Parathyroid adenoma (tissue), 2 donors: ENCODE measurements at regions not wholly inside any gene's neighbourhood (a gene's known extent, or its start where the extent isn't known, plus 50 kb on each side); places are given as distances from the start of the nearest gene placed in this dataset.

Source experiments
- H2AFZ ChIP-seq: fragments of 300-600 bp; sonication (generic); one replicate; pipeline ENCODE4 v1.7.0; 2017; ENCODE audit warnings: antibody characterized with exemption, mild to moderate bottlenecking
- H3K27ac ChIP-seq: fragments of 300-600 bp; sonication (generic); one replicate; pipeline ENCODE4 v1.7.0; 2017
- H3K27me3 ChIP-seq: fragments of 300-600 bp; sonication (generic); one replicate; pipeline ENCODE4 v1.7.0; 2017; ENCODE audit warnings: low read length; ENCODE audit not compliant: control insufficient read depth, insufficient read depth
- H3K36me3 ChIP-seq: fragments of 300-600 bp; sonication (generic); one replicate; pipeline ENCODE4 v1.7.0; 2017; ENCODE audit warnings: low read length; ENCODE audit not compliant: control insufficient read depth, insufficient read depth
- H3K4me1 ChIP-seq: fragments of 300-600 bp; sonication (generic); one replicate; pipeline ENCODE4 v1.7.0; 2017; ENCODE audit warnings: control low read depth
- H3K4me2 ChIP-seq: fragments of 300-600 bp; sonication (generic); one replicate; pipeline ENCODE4 v1.7.0; 2017; ENCODE audit warnings: low read length
- H3K4me3 ChIP-seq: fragments of 300-600 bp; sonication (generic); one replicate; pipeline ENCODE4 v1.7.0; 2017; ENCODE audit warnings: low read depth, low read length
- H3K79me2 ChIP-seq: fragments of 300-600 bp; sonication (generic); one replicate; pipeline ENCODE4 v1.7.0; 2017; ENCODE audit warnings: control low read depth
- H3K9ac ChIP-seq: fragments of 300-600 bp; sonication (generic); one replicate; pipeline ENCODE4 v1.7.0; 2017; ENCODE audit warnings: mild to moderate bottlenecking
- H3K9me3 ChIP-seq: fragments of 300-600 bp; sonication (generic); one replicate; pipeline ENCODE4 v1.7.0; 2017; ENCODE audit warnings: low read length; ENCODE audit not compliant: control insufficient read depth
- CTCF ChIP-seq: fragments of 300-600 bp; sonication (generic); IDR thresholded peaks from one replicate; pipeline ENCODE4 v1.7.0; 2017; ENCODE audit warnings: antibody characterized with exemption, mild to moderate bottlenecking
- donor health status: primary hyperparathyroidism.

DNA sequence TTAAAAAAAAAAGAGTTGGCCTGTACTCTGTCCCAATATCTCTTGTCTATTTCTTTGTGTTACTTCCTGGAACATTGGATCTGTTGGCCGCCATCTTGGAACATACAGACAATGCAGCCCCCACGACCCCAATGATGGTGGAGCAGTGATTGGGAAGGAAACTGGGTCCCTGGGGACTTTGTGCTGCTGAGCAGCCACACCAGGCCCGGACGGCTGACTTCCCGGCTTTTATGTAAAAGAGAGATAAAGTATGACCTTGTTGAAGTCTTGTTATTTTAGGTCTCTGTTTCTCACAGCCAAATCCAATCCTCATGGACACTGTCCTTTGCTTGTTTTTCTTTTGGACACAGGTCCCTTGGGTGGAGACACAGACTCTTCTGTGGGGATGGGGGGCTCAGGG, 204.5 kb downstream of the SALL1 start:
- H3K4me2 ChIP-seq: no peak overlapping the region
- no peaks in the 10 kb centered on the region for H3K4me1 ChIP-seq
- H3K9ac ChIP-seq: no peak overlapping the region
- no peaks in the 10 kb centered on the region for H3K79me2 ChIP-seq
- no peaks in the 10 kb centered on the region for H3K9me3 ChIP-seq
- H2AFZ ChIP-seq: no peak overlapping the region
- no peaks in the 10 kb centered on the region for H3K27me3 ChIP-seq
- H3K27ac ChIP-seq: no peak overlapping the region
- no peak for TF ChIP-seq CTCF
- no peak overlapping the region for H3K4me3 ChIP-seq
- H3K36me3 ChIP-seq: no peaks in the 10 kb centered on the region

GRCh38 chr16:50946098-50946497, 204.2 kb downstream of the CYLD start:
- Histone ChIP-seq H3K4me1 (no peaks in the 10 kb centered on the region), H3K9me3 (no peaks in the 10 kb centered on the region), H3K4me3 (no peak overlapping the region), H3K79me2 (no peaks in the 10 kb centered on the region), H3K27ac (no peak overlapping the region), H3K9ac (no peak overlapping the region), H2AFZ (no peak overlapping the region), H3K27me3 (no peaks in the 10 kb centered on the region), H3K36me3 (no peaks in the 10 kb centered on the region), H3K4me2 (no peak overlapping the region)
- TF ChIP-seq CTCF: no peak

- TF ChIP-seq CTCF: no peak
Observed at GRCh38 chr16:50945171-50945570, 203.3 kb downstream of the CYLD start.

DNA sequence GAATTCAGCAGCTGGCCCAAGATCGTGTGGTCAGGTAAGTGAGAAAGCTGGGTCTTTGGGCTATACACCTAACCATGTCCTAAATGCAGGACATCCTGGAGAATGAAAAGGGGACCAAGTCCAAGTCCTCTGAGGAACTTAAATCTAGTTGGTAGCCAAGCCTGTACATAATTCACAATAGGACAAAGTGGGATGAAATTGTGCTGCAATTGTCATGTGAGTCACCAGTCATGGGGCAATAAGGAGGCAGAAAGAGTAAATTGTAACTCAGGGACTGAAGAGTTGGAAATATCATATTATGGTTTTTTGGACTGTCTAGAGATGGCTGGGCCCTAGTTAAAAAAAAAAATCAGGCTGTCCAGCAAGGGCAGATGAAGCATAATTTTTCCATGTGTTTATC, 202.6 kb downstream of the CYLD start:
- TF ChIP-seq CTCF: no peak
- H3K27ac ChIP-seq: no peak overlapping the region
- H3K4me1 ChIP-seq: peaks cover 5% of the 10 kb centered on the region
- no peaks in the 10 kb centered on the region for H3K9me3 ChIP-seq
- no peak overlapping the region for H2AFZ ChIP-seq
- H3K4me2 ChIP-seq: no peak overlapping the region
- no peak overlapping the region for H3K9ac ChIP-seq
- H3K4me3 ChIP-seq: no peak overlapping the region
- no peaks in the 10 kb centered on the region for H3K79me2 ChIP-seq
- H3K27me3 ChIP-seq: no peaks in the 10 kb centered on the region
- H3K36me3 ChIP-seq: no peaks in the 10 kb centered on the region

More at GRCh38 chr16:50945171-50945570, 203.3 kb downstream of the CYLD start:
- no peaks in the 10 kb centered on the region for H3K79me2 ChIP-seq
- H2AFZ ChIP-seq: no peak overlapping the region
- H3K36me3 ChIP-seq: no peaks in the 10 kb centered on the region
- H3K4me1 ChIP-seq: peaks cover 5% of the 10 kb centered on the region
- no peak overlapping the region for H3K9ac ChIP-seq
- no peaks in the 10 kb centered on the region for H3K9me3 ChIP-seq
- no peak overlapping the region for H3K4me2 ChIP-seq
- no peaks in the 10 kb centered on the region for H3K27me3 ChIP-seq
- H3K27ac ChIP-seq: no peak overlapping the region
- no peak overlapping the region for H3K4me3 ChIP-seq

- Histone ChIP-seq H3K27ac (no peak overlapping the region), H3K4me1 (peaks cover 5% of the 10 kb centered on the region), H3K9ac (no peak overlapping the region), H2AFZ (no peak overlapping the region), H3K4me3 (no peak overlapping the region), H3K79me2 (no peaks in the 10 kb centered on the region), H3K27me3 (no peaks in the 10 kb centered on the region), H3K4me2 (no peak overlapping the region), H3K9me3 (no peaks in the 10 kb centered on the region), H3K36me3 (no peaks in the 10 kb centered on the region)
- TF ChIP-seq CTCF: no peak
Observed at GRCh38 chr16:50944033-50944432, 202.1 kb downstream of the CYLD start.
